ENCODE measurements at regions not wholly inside any gene's neighbourhood (a gene's known extent, or its start where the extent isn't known, plus 50 kb on each side); places are given as distances from the start of the nearest gene placed in this dataset.
"Not testable (repeated sequence)": the region's sequence is repeated elsewhere in the genome, so short reads cannot be mapped to it uniquely, and the experiment has no call there.

- not testable (repeated sequence) for TF ChIP-seq CTCF, EP300 (IDR thresholded peaks at IDR 0.05)
Measured at GRCh38 chr5:34378498-34378897, 277.6 kb upstream of the RAI14 start.

Data from tibial nerve (tissue), 4 donors.